ENCODE measurements at regions not wholly inside any gene's neighbourhood (a gene's known extent, or its start where the extent isn't known, plus 50 kb on each side); places are given as distances from the start of the nearest gene placed in this dataset.

GRCh38 chr18:23313379-23313778 lies 139.7 kb upstream of the RIOK3 start:
- TF ChIP-seq, protein P1, sequence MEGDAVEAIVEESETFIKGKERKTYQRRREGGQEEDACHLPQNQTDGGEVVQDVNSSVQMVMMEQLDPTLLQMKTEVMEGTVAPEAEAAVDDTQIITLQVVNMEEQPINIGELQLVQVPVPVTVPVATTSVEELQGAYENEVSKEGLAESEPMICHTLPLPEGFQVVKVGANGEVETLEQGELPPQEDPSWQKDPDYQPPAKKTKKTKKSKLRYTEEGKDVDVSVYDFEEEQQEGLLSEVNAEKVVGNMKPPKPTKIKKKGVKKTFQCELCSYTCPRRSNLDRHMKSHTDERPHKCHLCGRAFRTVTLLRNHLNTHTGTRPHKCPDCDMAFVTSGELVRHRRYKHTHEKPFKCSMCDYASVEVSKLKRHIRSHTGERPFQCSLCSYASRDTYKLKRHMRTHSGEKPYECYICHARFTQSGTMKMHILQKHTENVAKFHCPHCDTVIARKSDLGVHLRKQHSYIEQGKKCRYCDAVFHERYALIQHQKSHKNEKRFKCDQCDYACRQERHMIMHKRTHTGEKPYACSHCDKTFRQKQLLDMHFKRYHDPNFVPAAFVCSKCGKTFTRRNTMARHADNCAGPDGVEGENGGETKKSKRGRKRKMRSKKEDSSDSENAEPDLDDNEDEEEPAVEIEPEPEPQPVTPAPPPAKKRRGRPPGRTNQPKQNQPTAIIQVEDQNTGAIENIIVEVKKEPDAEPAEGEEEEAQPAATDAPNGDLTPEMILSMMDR (IDR thresholded peaks at IDR 0.05) = no peak
- no peak for TF ChIP-seq POLR2A (IDR thresholded peaks at IDR 0.05; ENCODE audit: low read depth)
- TF ChIP-seq EP300 (IDR thresholded peaks at IDR 0.05) = no peak
- TF ChIP-seq POLR2AphosphoS5 (IDR thresholded peaks at IDR 0.05) = no peak
